GM12878 (cell line): ENCODE measurements at regions not wholly inside any gene's neighbourhood (a gene's known extent, or its start where the extent isn't known, plus 50 kb on each side); places are given as distances from the start of the nearest gene placed in this dataset.

ENCODE experiments used
- ATAC-seq: fragments of 200-7000 bp; cut with Tn5 transposase; 3 replicates; pipeline ENCODE4 v1.9.1; 2020; ENCODE audit warnings: mild to moderate bottlenecking, moderate library complexity
- BruUV-seq: library from RNA; stranded (reverse); fragments of 400-500 nt; replicated peaks from 2 replicates; lab custom pipeline; 2021; lab: Mats Ljungman, UMichigan
- CTCF ChIA-PET: fragments of 300-600 bp; sonication (Branson Sonifier 250); formaldehyde crosslinking; extraction: SDS; loops from one replicate; lab custom pipeline; 2021; ENCODE audit warnings: inconsistent platforms; lab: Yijun Ruan, JAX
- POLR2A ChIA-PET: fragments of 350-600 bp; formaldehyde crosslinking; extraction: SDS; loops from one replicate; lab custom pipeline; 2021; ENCODE audit warnings: inconsistent platforms; lab: Charles Lee
- RAD21 ChIA-PET: fragments of 300-600 bp; sonication (Branson Sonifier 250); formaldehyde crosslinking; loops from one replicate; lab custom pipeline; 2023; ENCODE audit warnings: antibody characterized with exemption; ENCODE audit not compliant: unreplicated experiment; lab: Charles Lee
- SMC1A ChIA-PET: fragments of 300-600 bp; sonication (Branson Sonifier 250); formaldehyde crosslinking; loops from one replicate; lab custom pipeline; 2023; ENCODE audit not compliant: unreplicated experiment, uncharacterized antibody; lab: Charles Lee
- DNase-seq: peaks from one replicate; pipeline ENCODE4 v3.0.0-alpha.2; 2011; ENCODE audit warnings: low read depth, low spot score
- FAIRE-seq: peaks from 3 replicates; lab custom pipeline; 2011; peaks lifted over from hg19 to GRCh38; lab: Jason Lieb, UNC
- H2AFZ ChIP-seq: 2 replicates; pipeline ENCODE4 v1.6.0; 2011; ENCODE audit warnings: low read depth, low read length, control low read depth; ENCODE audit not compliant: control insufficient read depth
- H3K27ac ChIP-seq: 2 replicates; pipeline ENCODE4 v1.5.1; 2011; ENCODE audit warnings: control low read depth; ENCODE audit not compliant: control insufficient read depth, insufficient read depth
- H3K27me3 ChIP-seq, 2 experiments: replicated peaks in 1 of 2; 2 replicates each; pipeline versions ENCODE4 v1.6.0 to v1.6.1; 2011; ENCODE audit warnings: low read length in 1 of 2; ENCODE audit not compliant: control insufficient read depth in 2 of 2, insufficient read depth in 2 of 2
- H3K36me3 ChIP-seq, 2 experiments: 2 replicates each; pipeline ENCODE4 v1.5.1; 2011; ENCODE audit warnings: low read length in 1 of 2; ENCODE audit not compliant: control insufficient read depth in 2 of 2, insufficient read depth in 2 of 2
- H3K4me1 ChIP-seq: 2 replicates; pipeline ENCODE4 v1.6.1; 2011; ENCODE audit warnings: mild to moderate bottlenecking, low read length, moderate library complexity, mixed read lengths; ENCODE audit not compliant: control insufficient read depth, insufficient read depth
- H3K4me2 ChIP-seq: 2 replicates; pipeline ENCODE4 v1.6.0; 2011; ENCODE audit warnings: control low read depth; ENCODE audit not compliant: control insufficient read depth, insufficient read depth
- H3K4me3 ChIP-seq: fragments of 200-600 bp; sonication (generic); 2 replicates; pipeline ENCODE4 v1.5.1; 2016
- H3K79me2 ChIP-seq: 2 replicates; pipeline ENCODE4 v1.6.0; 2011; ENCODE audit warnings: low read length; ENCODE audit not compliant: control insufficient read depth, insufficient read depth
- H3K9ac ChIP-seq: 2 replicates; pipeline ENCODE4 v1.8.0; 2011; ENCODE audit warnings: low read length, control low read depth, mixed read lengths; ENCODE audit not compliant: control insufficient read depth, insufficient read depth
- H3K9me3 ChIP-seq: replicated peaks from 3 replicates; pipeline ENCODE4 v1.5.1; 2011; ENCODE audit warnings: mild to moderate bottlenecking, low read length; ENCODE audit not compliant: control insufficient read depth, insufficient read depth
- H4K20me1 ChIP-seq: 2 replicates; pipeline ENCODE4 v1.6.0; 2011; ENCODE audit not compliant: control insufficient read depth, insufficient read depth
- NR2F1 ChIP-seq: fragments of 450-650 bp; conservative IDR thresholded peaks from 2 replicates; pipeline ENCODE4 v1.6.1; 2017; ENCODE audit warnings: mild to moderate bottlenecking
- REST ChIP-seq: IDR thresholded peaks from 2 replicates; pipeline ENCODE4 v1.6.1; 2012; ENCODE audit warnings: mild to moderate bottlenecking, low read depth, low read length
- TCF12 ChIP-seq: IDR thresholded peaks from 2 replicates; pipeline ENCODE4 v1.6.1; 2011; ENCODE audit warnings: low read depth, mild to moderate bottlenecking, low read length
- WGBS: methylation state at CpG from one replicate; pipeline ENCODE4 v1.1.6; 2016; ENCODE audit warnings: low lambda C conversion rate; ENCODE audit not compliant: insufficient replicate concordance, insufficient coverage; ENCODE audit errors: missing lambda C conversion rate; 5-methylcytosine and 5-hydroxymethylcytosine counted together
- in situ Hi-C: fragments of 300-500 bp; cut with MboI; formaldehyde crosslinking; loops from 9 replicates; pipeline ENCODE4 v1.14.3; 2018; ENCODE audit warnings: mixed read lengths
- intact Hi-C: fragments of 100-400 bp; cut with micrococcal nuclease; formaldehyde crosslinking; loops from one replicate; pipeline ENCODE4 v1.14.2; 2022; ENCODE audit not compliant: unreplicated experiment
- TF ChIP-seq, protein P1 (sequence below): fragments of 450-650 bp; formaldehyde crosslinking; IDR thresholded peaks from 2 replicates; pipeline ENCODE4 v1.4.0; 2020; ENCODE audit warnings: mild to moderate bottlenecking, moderate library complexity

- WGBS: 9% methylated on average over 4 of the region's 4 CpGs
- H2AFZ ChIP-seq: no peak overlapping the region
- no peak for ATAC-seq
- no peaks in the 10 kb centered on the region for H3K27me3 ChIP-seq
- H3K27ac ChIP-seq: no peak overlapping the region
- no peaks in the 10 kb centered on the region for H3K36me3 ChIP-seq
- H3K79me2 ChIP-seq: no peaks in the 10 kb centered on the region
- H4K20me1 ChIP-seq: no peaks in the 10 kb centered on the region
- ChIA-PET POLR2A (interaction anchor here (0.7 kb wide), 1 partner anchor 10 kb away, joined by 4 read pairs; no protein-coding TSS in a partner anchor), SMC1A (no interaction called here), RAD21 (no interaction called here), CTCF (no interaction called here)
- intact Hi-C loops (no loop called here), in situ Hi-C loops (no loop called here)
- FAIRE-seq: no peak
- H3K9me3 ChIP-seq: no peaks in the 10 kb centered on the region; the same call in 2 of the 3 replicates
- TF ChIP-seq NR2F1 (no peak), REST (no peak), TCF12 (no peak)
- TF ChIP-seq, protein P1, sequence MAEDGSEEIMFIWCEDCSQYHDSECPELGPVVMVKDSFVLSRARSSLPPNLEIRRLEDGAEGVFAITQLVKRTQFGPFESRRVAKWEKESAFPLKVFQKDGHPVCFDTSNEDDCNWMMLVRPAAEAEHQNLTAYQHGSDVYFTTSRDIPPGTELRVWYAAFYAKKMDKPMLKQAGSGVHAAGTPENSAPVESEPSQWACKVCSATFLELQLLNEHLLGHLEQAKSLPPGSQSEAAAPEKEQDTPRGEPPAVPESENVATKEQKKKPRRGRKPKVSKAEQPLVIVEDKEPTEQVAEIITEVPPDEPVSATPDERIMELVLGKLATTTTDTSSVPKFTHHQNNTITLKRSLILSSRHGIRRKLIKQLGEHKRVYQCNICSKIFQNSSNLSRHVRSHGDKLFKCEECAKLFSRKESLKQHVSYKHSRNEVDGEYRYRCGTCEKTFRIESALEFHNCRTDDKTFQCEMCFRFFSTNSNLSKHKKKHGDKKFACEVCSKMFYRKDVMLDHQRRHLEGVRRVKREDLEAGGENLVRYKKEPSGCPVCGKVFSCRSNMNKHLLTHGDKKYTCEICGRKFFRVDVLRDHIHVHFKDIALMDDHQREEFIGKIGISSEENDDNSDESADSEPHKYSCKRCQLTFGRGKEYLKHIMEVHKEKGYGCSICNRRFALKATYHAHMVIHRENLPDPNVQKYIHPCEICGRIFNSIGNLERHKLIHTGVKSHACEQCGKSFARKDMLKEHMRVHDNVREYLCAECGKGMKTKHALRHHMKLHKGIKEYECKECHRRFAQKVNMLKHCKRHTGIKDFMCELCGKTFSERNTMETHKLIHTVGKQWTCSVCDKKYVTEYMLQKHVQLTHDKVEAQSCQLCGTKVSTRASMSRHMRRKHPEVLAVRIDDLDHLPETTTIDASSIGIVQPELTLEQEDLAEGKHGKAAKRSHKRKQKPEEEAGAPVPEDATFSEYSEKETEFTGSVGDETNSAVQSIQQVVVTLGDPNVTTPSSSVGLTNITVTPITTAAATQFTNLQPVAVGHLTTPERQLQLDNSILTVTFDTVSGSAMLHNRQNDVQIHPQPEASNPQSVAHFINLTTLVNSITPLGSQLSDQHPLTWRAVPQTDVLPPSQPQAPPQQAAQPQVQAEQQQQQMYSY (CRISPR knock-in tag): no peak
- DNase-seq: no peak
- no peak overlapping the region for H3K9ac ChIP-seq
- no peaks in the 10 kb centered on the region for H3K4me1 ChIP-seq
- no peak overlapping the region for H3K4me3 ChIP-seq
- no TSS peak for BruUV-seq
- H3K4me2 ChIP-seq: no peak overlapping the region
Observed at GRCh38 chr4:156710365-156711192, 261.0 kb downstream of the PDGFC start.
